Sigmoid colon (tissue), 6 donors: ENCODE measurements at regions not wholly inside any gene's neighbourhood (a gene's known extent, or its start where the extent isn't known, plus 50 kb on each side); places are given as distances from the start of the nearest gene placed in this dataset.
"Not testable (repeated sequence)": the region's sequence is repeated elsewhere in the genome, so short reads cannot be mapped to it uniquely, and the experiment has no call there.

Source experiments
- DNase-seq: peaks from one replicate; pipeline ENCODE4 v3.0.0-alpha.2; 2019
- H3K27ac ChIP-seq, 4 donors: fragments of 200-600 bp; sonication (generic); one replicate each; pipeline ENCODE4 v1.5.1; 2016 to 2019; ENCODE audit warnings: mild to moderate bottlenecking in 1 of 4
- H3K27me3 ChIP-seq, 3 donors: fragments of 200-600 bp; sonication (generic); one replicate each; pipeline ENCODE4 v1.5.1; 2019; ENCODE audit warnings: mild to moderate bottlenecking in 1 of 3
- H3K36me3 ChIP-seq, 4 donors: fragments of 200-600 bp; sonication (generic); one replicate each; pipeline ENCODE4 v1.5.1; 2016 to 2019
- H3K4me1 ChIP-seq, 4 donors: fragments of 200-600 bp; sonication (generic); one replicate each; pipeline ENCODE4 v1.5.1; 2017 to 2019
- H3K4me3 ChIP-seq, 4 donors: fragments of 200-600 bp; sonication (generic); one replicate each; pipeline ENCODE4 v1.5.1; 2017 to 2019; ENCODE audit warnings: mild to moderate bottlenecking in 2 of 4, moderate library complexity in 1 of 4
- H3K9me3 ChIP-seq, 4 donors: fragments of 200-600 bp in 3 of 4; sonication (generic) in 3 of 4; one replicate each; pipeline versions ENCODE4 v1.5.1 to v1.6.1; 2013 to 2019
- EP300 ChIP-seq, 4 donors: sonication (generic); formaldehyde crosslinking; IDR thresholded peaks; one replicate each; pipeline ENCODE4 v1.6.1; 2017; ENCODE audit warnings: antibody characterized with exemption in 4 of 4
- POLR2A ChIP-seq, 2 donors: fragments of 450-650 bp; IDR thresholded peaks; one replicate each; pipeline ENCODE4 v1.6.1; 2016; ENCODE audit warnings: antibody characterized with exemption in 2 of 2, mild to moderate bottlenecking in 2 of 2, moderate library complexity in 2 of 2
- POLR2AphosphoS5 ChIP-seq, 4 donors: sonication (generic); formaldehyde crosslinking; IDR thresholded peaks; one replicate each; pipeline ENCODE4 v1.6.1; 2017; ENCODE audit warnings: antibody characterized with exemption in 4 of 4
- WGBS, 2 donors: extraction: QIAGEN DNeasy Blood & Tissue Kit; methylation state at CpG; one replicate each; pipeline ENCODE4 v1.1.7; 2013; 5-methylcytosine and 5-hydroxymethylcytosine counted together
- intact Hi-C: fragments of 100-400 bp; cut with DNase I; formaldehyde crosslinking; loops from one replicate; pipeline ENCODE4 v1.15.1; 2023
- TF ChIP-seq, protein P1 (sequence below), 4 experiments: fragments of 450-650 bp in 3 of 4; fragments of 200-600 bp in 1 of 4; IDR thresholded peaks; one replicate each; pipeline ENCODE4 v1.5.1; 2016 to 2019; ENCODE audit warnings: antibody characterized with exemption in 4 of 4, mild to moderate bottlenecking in 3 of 4, moderate library complexity in 2 of 4
- donor health status: healthy with polysubstance abuse.
- donor health status: healthy.

DNA sequence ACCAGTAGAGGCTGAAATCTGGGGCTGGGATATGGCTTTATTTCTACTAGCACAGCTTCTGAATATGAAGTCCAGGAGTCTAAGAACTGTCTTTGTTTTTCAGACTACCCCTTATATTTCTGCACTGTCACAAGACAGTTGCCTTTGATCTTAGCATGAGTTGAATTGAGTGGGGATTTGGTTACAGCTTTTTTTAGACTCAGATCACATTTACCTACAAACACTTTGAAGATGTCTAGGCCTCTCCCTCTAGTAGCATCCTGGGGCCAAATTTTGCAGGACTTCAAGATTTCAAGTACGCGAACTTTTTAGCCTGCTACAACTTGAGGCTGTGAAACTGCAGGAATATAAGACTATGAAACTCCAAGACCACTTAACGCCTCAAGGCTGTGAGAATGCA is 240.2 kb downstream of the NEBL start:
- no peaks in the 10 kb centered on the region for H3K27me3 ChIP-seq
- H3K4me1 ChIP-seq: no peaks in the 10 kb centered on the region
- no peaks in the 10 kb centered on the region for H3K9me3 ChIP-seq
- no peak overlapping the region for H3K27ac ChIP-seq
- WGBS, 2 donors: 96 to 98% methylated on average over 3 of the region's 3 CpGs
- H3K36me3 ChIP-seq: no peaks in the 10 kb centered on the region
- no peak overlapping the region for H3K4me3 ChIP-seq
- intact Hi-C loops: no loop called here
- TF ChIP-seq POLR2AphosphoS5 (IDR thresholded peaks at IDR 0.05) (no peak), POLR2A (IDR thresholded peaks at IDR 0.05) (no peak), EP300 (IDR thresholded peaks at IDR 0.05) (no peak)
- TF ChIP-seq, protein P1, sequence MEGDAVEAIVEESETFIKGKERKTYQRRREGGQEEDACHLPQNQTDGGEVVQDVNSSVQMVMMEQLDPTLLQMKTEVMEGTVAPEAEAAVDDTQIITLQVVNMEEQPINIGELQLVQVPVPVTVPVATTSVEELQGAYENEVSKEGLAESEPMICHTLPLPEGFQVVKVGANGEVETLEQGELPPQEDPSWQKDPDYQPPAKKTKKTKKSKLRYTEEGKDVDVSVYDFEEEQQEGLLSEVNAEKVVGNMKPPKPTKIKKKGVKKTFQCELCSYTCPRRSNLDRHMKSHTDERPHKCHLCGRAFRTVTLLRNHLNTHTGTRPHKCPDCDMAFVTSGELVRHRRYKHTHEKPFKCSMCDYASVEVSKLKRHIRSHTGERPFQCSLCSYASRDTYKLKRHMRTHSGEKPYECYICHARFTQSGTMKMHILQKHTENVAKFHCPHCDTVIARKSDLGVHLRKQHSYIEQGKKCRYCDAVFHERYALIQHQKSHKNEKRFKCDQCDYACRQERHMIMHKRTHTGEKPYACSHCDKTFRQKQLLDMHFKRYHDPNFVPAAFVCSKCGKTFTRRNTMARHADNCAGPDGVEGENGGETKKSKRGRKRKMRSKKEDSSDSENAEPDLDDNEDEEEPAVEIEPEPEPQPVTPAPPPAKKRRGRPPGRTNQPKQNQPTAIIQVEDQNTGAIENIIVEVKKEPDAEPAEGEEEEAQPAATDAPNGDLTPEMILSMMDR (IDR thresholded peaks at IDR 0.05): no peak
- no peak for DNase-seq

DNA sequence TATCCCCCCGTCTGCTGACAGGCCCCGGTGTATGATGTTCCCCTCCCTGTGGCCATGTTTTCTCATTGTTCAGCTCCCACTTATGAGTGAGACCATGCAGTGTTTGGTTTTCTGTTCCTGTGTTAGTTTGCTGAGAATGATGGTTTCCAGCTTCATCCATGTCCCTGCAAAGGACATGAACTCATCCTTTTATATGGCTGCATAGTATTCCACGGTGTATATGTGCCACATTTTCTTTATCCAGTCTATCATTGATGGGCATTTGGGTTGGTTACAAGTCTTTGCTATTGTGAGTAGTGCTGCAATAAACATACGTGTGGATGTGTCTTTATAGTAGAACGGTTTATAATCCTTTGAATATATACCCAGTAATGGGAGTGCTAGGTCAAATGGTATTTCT is 244.7 kb downstream of the NEBL start:
- H3K27ac ChIP-seq, H3K4me3 ChIP-seq, H3K4me1 ChIP-seq, DNase-seq, H3K27me3 ChIP-seq, H3K9me3 ChIP-seq, H3K36me3 ChIP-seq, intact Hi-C loops: not testable (repeated sequence)
- WGBS, 2 donors: 91 to 94% methylated on average over 5 of the region's 5 CpGs

DNA sequence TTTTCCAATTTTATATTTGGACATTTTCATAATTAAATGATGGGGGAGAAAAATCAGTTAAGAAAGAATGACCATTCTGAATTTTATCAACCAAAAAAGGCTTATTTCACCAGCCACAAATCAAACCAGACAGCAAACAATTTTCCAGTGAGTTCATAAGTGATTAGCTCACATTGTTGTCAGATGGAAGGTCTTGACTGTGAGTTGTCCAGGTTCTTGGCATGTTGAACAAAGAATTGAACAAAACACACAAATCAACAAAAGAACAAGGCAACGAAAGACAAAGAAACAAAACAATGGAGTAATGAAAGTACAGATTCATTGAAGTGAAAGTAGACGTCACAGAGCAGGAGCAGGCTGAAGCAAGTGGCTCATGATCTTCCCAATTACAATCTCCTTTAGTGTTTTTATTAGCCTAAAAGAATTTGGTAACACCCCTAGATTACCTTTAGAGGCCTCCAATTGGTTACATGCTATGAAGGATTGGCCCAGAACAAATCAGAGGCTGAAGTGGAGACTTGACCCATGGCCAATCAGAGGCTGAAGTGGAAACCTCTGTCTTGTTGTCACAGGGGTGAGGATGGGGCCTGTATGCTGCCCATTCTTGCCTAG is 248.7 kb downstream of the NEBL start:
- no peaks in the 10 kb centered on the region for H3K4me1 ChIP-seq

DNA sequence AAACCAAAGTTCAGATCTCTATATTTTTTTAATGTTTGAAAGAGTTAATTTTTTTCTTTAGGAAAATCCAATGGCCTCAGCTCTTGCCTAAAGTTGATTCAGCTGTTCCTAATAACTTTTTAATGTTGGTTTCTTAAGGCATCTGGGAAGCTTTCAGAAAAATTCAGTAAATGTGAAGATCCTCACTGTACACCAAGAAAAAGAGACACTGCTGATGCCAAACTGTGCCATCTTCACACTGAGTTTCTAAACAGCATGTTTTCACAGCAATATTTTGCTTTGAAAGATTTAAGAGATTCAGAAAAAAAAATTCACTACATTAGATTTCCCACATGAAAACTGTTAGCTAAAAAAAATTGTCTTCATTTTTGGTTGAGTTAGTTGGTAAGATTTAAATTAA is 249.4 kb downstream of the NEBL start:
- TF ChIP-seq POLR2AphosphoS5 (IDR thresholded peaks at IDR 0.05): no peak
- TF ChIP-seq EP300 (IDR thresholded peaks at IDR 0.05): no peak
- TF ChIP-seq, protein P1 (IDR thresholded peaks at IDR 0.05): no peak
- no peak for TF ChIP-seq POLR2A (IDR thresholded peaks at IDR 0.05)
- no peak overlapping the region for H3K4me3 ChIP-seq
- intact Hi-C loops: no loop called here
- no peaks in the 10 kb centered on the region for H3K9me3 ChIP-seq
- H3K4me1 ChIP-seq: no peaks in the 10 kb centered on the region
- H3K36me3 ChIP-seq: no peaks in the 10 kb centered on the region
- H3K27me3 ChIP-seq: no peaks in the 10 kb centered on the region
- no peak for DNase-seq
- H3K27ac ChIP-seq: no peak overlapping the region

More for the DNA sequence above, 248.7 kb downstream of the NEBL start:
- no peaks in the 10 kb centered on the region for H3K36me3 ChIP-seq
- intact Hi-C loops: no loop called here
- H3K4me3 ChIP-seq: no peak overlapping the region
- no peaks in the 10 kb centered on the region for H3K27me3 ChIP-seq
- DNase-seq: no peak
- WGBS, 2 donors: 81 to 83% methylated on average over 2 of the region's 2 CpGs
- H3K27ac ChIP-seq: no peak overlapping the region
- TF ChIP-seq EP300 (IDR thresholded peaks at IDR 0.05): no peak
- TF ChIP-seq, protein P1 (IDR thresholded peaks at IDR 0.05): no peak
- no peaks in the 10 kb centered on the region for H3K9me3 ChIP-seq

DNA sequence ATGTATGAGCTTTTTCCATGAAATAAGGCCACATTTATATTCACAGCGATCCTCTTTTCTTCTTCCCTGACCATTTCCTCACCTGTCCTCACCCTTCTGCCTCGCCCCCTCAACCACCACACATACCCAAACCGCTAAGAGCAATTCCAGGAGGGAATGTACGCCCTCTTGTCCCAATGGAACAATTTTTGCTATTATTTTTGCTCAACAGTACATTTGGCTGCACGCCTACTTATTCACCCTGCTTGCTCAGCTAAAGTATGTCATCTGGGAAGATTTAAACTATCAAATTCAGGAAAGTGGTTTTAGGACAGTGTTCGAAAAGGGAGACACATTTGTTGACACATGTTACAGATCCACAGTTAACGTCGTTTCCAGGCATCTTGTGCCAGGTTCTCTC is 252.7 kb downstream of the NEBL start:
- intact Hi-C loops: no loop called here
- H3K4me1 ChIP-seq: no peaks in the 10 kb centered on the region
- no peak overlapping the region for H3K27ac ChIP-seq
- no peaks in the 10 kb centered on the region for H3K36me3 ChIP-seq
- TF ChIP-seq, protein P1 (IDR thresholded peaks at IDR 0.05): no peak
- no peak for TF ChIP-seq POLR2AphosphoS5 (IDR thresholded peaks at IDR 0.05)
- TF ChIP-seq EP300 (IDR thresholded peaks at IDR 0.05): no peak
- TF ChIP-seq POLR2A (IDR thresholded peaks at IDR 0.05): no peak
- H3K27me3 ChIP-seq: no peaks in the 10 kb centered on the region
- H3K4me3 ChIP-seq: no peak overlapping the region
- WGBS, 2 donors: 82 to 92% methylated on average over 8 of the region's 8 CpGs
- H3K9me3 ChIP-seq: no peaks in the 10 kb centered on the region
- DNase-seq: no peak
